ENCODE measurements at regions not wholly inside any gene's neighbourhood (a gene's known extent, or its start where the extent isn't known, plus 50 kb on each side); places are given as distances from the start of the nearest gene placed in this dataset.

DNA sequence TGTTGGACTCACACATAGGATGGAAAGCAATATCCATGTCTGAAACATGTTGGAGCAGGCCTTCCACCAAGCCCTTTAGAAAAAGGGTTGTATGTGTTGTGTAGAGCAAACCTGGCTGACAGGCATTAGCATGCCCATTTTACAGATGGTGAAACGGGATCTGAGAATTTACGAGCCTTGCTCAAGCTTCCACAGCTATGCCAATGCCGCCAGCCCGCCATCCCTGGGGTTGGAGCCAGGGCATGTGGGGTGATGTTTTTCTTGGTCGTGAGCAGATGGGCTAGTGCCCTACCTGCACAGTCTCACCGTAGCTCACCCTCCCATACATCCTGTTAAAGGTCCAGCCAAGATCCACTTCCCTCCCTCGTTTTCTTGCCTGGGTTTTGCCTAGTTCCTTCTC lies 97.5 kb upstream of the TLE3 start:
- TF ChIP-seq CTCF (IDR thresholded peaks at IDR 0.05; ENCODE audit: low read depth, low read length): no peak
- TF ChIP-seq, protein P1, sequence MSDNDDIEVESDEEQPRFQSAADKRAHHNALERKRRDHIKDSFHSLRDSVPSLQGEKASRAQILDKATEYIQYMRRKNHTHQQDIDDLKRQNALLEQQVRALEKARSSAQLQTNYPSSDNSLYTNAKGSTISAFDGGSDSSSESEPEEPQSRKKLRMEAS (IDR thresholded peaks at IDR 0.05; ENCODE audit: low read depth, low read length): no peak
